GM12873 (cell line): ENCODE measurements at regions not wholly inside any gene's neighbourhood (a gene's known extent, or its start where the extent isn't known, plus 50 kb on each side); places are given as distances from the start of the nearest gene placed in this dataset.
A peak's percentile ranks its signal among the peaks of the same experiment; 100 is the strongest.

ENCODE experiments used
- TF ChIP-seq, protein P1 (sequence below): IDR thresholded peaks from 2 replicates; pipeline ENCODE4 v1.5.1; 2012; ENCODE audit warnings: low read depth, mild to moderate bottlenecking, moderate library complexity, low read length, control low read depth; ENCODE audit not compliant: insufficient read depth; ENCODE audit errors: missing control alignments

DNA sequence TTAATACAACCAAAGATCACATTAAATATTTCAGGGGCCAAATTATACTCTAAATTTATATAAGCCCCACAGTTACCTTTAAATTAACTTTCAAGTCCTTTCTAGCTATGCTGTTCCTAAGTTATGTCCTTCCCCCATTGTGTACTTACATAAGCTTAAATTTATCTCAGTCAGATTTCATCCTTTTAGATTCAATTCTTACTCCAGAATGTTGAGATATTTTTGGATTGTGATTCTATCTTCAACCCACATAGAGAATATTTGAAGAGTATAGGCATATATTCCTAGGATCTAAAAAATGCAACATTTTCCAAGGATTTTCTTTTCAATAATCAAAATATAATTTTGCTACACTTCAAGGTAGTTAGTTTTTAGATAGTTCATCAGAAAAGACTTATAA, 242.8 kb downstream of the KCNE4 start:
- TF ChIP-seq, protein P1, sequence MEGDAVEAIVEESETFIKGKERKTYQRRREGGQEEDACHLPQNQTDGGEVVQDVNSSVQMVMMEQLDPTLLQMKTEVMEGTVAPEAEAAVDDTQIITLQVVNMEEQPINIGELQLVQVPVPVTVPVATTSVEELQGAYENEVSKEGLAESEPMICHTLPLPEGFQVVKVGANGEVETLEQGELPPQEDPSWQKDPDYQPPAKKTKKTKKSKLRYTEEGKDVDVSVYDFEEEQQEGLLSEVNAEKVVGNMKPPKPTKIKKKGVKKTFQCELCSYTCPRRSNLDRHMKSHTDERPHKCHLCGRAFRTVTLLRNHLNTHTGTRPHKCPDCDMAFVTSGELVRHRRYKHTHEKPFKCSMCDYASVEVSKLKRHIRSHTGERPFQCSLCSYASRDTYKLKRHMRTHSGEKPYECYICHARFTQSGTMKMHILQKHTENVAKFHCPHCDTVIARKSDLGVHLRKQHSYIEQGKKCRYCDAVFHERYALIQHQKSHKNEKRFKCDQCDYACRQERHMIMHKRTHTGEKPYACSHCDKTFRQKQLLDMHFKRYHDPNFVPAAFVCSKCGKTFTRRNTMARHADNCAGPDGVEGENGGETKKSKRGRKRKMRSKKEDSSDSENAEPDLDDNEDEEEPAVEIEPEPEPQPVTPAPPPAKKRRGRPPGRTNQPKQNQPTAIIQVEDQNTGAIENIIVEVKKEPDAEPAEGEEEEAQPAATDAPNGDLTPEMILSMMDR: no peak

DNA sequence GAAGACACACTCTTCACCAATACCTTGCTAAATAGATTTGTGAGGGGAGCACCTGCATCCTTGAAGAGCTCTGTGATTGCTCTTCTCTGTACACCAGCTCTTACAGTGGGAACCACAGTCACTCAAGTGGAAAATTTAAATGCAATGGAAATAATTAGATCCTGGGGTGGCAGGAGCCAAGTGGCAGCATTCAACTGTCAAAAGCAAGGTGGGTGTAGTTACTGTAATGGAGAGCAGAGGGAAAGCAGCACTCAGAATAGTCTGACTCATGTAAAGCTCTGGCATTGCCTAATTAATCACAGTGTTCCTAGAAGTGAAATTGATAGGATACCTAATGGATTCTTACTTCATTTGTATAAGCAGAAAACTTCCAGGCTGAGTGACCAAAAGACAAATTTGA, 245.8 kb downstream of the KCNE4 start:
- TF ChIP-seq, protein P1: no peak

DNA sequence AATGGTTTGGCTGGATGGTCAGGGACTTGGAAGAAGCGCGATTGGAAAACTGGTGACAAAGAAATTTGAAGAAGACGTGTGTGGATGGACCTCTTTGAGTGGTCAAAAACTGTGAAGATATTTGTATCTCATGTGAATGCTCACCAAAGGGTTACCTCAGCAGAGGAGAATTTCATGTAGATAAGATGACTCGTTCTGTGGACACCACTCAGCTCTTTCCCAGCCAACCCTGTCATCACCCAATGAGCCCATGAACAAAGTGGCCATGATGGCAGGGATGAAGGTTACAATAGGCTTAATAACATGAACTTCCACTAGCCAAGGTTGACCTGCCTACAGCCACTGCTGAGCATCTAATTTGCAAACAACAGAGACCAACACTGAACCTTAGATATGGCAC, 248.3 kb downstream of the KCNE4 start:
- TF ChIP-seq, protein P1: no peak

DNA sequence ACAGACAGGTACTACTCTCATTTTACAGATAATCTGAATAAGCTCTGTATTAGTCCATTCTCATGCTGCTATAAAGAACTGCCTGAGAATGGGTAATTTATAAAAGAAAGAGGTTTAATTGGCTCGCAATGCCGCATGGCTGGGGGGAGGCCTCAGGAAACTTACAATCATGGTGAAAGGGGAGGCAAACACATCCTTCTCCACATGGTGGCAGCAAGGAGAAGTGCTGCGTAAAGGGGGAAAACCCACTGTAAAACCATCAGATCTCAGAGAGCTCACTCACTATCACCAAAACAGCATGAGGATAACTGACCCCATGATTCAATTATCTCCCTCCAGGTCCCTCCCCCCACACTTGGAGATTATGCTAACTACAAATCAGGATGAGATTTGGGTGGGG, 254.4 kb downstream of the KCNE4 start:
- TF ChIP-seq, protein P1: peak; percentile 65

DNA sequence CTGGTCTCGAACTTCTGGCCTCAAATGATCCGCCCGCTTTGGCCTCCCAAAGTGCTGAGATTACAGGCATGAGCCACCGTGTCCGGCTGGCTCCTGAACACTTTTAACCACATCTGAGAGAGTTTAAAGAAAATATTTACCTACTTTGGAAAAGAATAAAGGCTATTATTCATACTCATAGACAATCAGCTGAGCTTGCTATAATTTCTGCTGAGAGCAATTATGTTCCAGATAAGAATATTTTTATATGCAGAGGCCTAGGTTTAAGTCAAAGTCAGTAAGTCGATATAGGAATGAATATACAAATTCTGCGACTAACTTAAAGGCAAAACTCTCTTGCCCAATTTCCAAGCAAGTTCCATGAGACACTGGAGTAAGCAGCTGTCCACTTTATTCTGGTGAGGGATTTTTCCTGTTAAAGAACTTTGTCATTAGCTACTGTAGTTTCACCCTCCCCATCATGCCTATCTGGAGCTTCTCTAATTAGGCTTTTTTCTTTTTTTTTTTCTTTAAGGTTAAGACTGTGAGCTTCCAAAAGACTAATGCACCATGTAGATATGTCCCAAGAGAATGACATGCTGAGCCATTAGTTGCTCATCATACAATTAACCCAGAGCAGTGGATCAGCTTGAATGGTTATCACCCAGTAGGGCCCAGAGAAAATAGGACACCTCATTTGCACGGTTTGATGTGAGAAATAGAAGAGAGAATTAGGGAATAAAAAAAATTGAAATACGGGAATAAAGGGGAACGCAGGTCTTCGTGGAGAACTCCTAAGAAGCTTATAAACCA, 260.1 kb downstream of the KCNE4 start:
- TF ChIP-seq, protein P1: no peak

DNA sequence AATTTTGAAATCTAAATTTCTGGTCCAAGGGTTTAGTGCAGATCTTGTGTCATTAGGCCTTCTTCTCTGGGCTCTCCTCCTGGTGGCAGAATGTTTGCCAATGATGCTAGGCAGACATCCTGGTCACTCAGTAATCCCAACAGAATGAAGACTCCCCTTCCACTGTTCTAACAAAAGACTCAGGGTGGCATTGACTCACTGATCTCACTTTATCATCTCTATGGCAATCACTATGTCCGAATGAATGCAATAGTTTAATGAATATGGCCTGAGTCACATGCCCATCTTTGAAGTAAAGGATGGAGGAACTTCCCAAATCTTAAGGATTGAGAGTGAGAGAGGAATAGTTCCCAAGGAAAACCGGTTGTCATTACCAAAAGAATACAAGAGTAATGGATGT, 261.1 kb downstream of the KCNE4 start:
- TF ChIP-seq, protein P1: no peak

DNA sequence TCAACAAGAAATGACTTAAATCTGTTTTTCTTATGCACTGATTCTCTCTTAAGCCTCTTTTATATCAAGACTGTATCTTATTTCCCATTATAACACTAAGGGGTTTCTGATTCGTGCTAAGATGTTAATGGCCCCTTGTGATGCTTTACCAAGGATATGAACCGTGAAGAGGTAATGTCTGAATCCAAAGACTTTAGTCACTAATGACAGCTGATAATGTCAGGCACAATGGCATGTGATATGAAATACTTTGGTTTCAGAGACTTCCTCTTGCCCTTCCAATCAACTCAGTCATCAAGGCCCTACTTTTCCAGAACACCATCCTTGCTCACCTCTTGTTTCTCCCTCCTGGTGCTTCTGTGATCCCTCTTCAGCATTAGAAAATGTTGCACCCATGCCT, 262.8 kb downstream of the KCNE4 start:
- TF ChIP-seq, protein P1: no peak
